Amniotic epithelial cell (primary cell): ENCODE measurements at regions not wholly inside any gene's neighbourhood (a gene's known extent, or its start where the extent isn't known, plus 50 kb on each side); places are given as distances from the start of the nearest gene placed in this dataset.

Source experiments
- DNase-seq: peaks from one replicate; pipeline ENCODE4 v3.0.0-alpha.2; 2010; ENCODE audit warnings: low read depth

DNA sequence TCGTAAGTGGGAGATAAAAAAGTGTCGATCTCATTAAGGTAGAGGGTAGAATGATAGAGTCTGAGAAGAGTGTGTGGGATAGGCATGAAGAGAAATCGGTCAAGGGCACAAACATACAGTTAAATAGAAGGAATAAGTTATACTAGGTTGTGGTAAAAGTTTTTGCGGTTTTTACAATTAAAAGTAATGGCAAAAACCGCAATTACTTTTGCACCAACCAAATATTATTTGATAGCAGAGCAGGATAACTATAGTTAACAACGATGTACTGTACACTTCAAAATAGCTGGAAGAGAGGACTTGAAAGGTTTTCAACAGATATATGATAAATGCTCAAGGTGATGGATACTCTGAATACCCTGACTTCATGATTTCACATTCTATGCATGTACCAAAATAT, 135.8 kb upstream of the CDH12 start:
- DNase-seq: no peak

DNA sequence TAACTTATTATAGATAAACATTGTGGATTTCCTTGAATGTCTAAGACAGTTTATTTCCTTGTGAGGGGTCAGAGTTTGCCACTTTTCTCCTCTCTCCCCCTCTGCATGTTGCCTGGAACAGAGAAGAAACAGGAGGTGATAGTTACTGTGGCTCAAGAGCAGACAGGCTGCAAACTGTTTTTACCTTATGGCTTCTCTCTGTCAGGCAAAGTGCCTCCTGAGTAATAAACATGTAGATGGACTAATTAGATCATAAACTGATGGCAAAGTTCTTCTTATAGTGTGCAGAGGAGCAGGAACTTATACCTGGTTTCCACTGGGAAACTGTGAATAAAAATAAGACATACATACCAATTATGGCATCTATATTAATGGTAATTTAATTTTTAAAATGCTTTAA, 133.1 kb upstream of the CDH12 start:
- DNase-seq: no peak

DNA sequence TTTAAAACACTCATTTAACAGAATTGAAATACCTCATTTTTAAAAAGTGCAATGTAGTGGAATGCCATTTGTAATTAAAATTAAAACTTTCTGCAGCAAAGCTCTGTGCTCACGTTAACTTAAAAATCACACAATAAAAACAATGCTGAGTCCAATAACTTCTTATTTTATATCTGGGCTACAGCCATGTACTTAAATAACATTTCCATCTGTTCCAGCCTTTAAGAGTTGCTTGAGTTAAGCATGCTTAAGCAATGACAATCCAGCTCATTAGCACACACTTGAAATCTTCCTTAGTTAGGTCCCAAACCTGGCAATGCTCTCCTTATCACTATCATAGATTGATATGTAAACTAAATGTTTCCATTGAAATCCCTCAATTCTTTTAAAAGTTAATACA, 132.3 kb upstream of the CDH12 start:
- no peak for DNase-seq

DNA sequence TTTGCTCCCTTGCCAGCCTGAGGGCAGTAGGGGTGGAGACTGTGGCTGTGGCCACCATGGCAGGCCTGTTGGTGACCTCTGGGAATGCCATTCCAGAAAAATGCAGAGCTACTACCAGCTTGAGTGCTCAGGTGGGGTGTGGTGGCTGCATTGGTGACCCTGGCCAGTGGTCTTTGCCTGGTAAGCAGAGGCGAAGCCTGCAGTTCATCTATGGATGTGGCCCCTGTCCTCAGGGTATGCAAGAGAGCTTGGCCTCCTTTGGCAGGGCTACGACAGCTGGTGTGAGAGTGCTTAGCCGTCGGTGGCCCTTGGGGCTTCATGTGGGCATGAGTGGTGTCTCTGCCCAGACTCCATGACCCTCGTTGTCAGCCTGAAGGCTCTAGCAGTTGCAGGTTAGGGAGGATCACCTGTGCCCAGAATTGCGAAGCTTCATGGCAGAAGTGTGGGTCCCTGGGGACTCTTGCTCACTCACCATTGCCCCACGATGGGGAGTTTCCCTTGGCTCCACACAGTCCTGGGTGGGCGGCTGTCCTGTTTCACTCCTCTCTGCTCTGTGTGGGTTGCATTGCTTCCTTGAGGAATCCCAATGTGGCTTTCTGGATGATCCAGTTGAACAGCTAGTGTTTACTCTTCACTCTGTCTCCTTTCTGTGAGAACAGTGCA, 117.9 kb upstream of the CDH12 start:
- DNase-seq: no peak

DNA sequence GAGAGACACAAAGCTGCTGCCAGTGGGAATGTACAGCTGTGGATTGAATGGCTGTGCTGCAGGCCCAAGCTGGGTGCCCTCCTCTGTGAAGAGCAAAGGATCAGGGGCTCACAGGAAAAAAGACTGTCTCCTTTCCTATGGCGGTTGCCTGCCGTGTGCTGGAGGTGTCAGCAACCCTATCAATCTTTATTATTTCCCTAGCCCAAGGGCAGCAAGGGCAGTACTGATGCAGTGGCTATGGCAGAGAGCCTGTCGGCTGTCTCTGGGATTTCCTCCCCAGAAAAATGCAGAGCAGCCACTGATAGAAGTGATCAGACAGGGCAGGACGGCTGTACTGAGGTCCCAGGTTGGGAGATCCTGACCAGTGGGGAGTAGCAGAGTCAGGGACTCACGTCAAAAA, 117.3 kb upstream of the CDH12 start:
- DNase-seq: no peak

DNA sequence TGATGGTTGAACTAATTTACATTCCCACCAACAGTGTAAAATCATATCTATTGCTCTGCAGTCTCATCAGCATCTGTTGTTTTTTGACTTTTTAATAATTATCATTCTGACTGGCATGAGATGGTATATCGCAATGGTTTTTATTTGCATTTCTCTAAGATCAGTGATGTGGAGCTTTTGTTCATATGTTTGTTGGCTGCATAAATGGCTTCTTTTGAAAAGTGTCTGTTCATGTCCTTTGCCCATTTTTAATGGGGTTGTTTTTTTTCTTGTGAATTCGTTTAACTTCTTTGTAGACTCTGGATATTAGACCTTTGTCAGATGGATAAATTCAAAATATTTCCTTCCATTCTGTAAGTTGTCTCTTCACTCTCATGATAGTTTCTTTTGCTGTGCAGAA, 115.2 kb upstream of the CDH12 start:
- no peak for DNase-seq

DNA sequence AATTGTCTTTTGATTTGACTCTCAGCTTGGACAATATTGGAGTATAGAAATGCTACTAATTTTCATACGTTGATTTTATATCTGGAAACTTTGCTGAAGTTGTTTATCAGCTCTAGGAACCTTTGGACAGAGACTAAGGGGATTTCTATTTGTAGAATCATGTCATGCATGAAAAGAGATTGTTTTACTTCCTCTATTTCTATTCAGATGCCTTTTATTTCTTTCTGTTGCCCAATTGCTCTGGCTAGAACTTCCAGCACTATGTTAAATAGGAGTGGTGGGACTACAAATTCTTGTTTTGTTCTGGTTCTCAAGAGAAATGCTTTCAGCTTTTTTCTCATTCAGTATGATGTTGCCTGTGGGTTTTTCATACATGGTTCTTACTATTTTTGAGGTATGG, 112.8 kb upstream of the CDH12 start:
- no peak for DNase-seq

DNA sequence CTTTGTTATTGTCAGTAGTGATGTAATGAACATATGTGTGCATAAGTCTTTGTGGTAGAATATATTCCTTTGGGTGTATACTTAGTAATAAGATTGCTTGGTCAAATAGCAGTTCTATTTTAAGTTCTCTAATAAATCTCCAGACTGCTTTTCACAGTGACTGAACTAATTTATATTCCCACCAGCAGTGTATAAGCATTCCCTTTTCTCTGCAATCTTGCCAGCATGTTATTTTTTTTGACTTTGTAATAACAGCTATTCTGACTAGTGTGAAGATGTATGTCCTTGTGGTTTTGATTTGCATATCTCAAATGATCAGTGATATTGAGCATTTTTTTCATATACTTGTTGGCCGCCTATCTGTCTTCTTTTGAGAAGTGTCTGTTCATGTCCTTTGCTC, 111.5 kb upstream of the CDH12 start:
- DNase-seq: no peak

DNA sequence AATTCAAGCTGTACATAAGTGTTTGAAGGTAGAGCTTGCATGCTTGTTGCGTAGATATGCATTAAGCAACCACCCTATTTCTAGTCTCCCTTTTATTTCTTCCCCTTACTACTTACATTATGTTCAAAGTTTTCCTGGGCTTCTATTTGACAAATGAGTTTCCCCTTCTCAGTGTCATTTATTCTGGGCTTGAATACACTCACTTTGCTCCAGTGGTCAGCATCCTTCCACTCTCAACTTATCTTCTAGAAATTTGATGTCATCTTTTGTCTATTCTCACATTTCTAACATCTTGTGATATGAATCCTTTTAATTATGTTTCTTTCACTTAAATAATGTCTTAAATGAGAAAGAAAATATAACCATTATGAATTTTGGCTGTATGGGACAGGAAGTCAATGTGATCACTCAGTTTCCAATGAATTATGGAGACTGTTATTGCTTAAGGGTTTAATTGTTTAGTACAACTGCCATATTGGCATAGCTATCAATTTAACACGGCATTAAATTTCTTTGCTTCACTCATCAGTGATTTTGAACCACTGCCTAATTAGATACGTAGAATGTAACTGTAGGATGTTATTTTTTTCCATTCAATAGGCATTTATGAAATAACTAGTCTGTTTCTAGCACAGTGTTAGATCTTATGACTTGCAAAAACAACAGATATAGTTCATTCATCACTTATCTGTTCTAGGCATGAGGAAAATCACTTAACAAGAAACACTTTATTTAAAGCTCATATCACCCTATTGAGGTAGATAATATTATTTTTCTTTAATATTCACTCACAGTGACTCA, 105.5 kb upstream of the CDH12 start:
- no peak for DNase-seq

DNA sequence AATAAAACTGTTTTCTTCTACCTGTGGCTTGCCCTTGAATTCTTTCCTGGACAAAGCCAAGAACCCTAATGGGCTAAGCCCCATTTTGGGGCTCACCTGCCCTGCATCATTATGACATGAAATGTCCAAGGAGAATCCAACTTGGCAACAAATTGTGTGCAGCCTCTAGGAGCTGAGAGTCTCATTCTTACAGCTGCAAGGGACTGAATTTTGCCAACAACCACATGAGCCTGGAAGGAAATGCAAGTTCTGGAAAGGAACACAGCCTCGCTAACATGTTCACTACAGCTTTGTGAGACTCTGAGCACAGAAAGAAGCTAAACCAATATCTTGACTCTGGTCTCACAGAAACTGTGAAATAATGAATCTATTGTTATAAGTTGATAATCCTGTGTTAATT, 94.8 kb upstream of the CDH12 start:
- DNase-seq: no peak

DNA sequence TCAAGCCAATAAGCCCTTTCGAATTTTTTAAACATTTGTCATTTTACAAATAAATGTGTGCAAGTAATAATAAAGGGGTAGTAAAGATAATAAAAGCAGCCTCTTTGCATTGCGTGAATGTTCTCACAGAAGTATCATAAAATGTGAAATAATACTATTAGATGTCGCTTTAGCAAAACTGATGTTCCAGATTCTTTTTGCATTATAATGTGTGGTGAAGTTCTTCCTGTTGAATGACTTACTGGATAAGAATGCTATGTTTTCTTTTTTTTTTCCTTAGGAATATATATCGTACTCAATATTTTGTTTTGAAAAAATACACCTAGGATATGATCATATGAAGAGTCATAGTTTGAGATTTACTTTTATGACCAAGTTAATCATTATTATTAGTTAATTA, 85.2 kb upstream of the CDH12 start:
- DNase-seq: no peak

DNA sequence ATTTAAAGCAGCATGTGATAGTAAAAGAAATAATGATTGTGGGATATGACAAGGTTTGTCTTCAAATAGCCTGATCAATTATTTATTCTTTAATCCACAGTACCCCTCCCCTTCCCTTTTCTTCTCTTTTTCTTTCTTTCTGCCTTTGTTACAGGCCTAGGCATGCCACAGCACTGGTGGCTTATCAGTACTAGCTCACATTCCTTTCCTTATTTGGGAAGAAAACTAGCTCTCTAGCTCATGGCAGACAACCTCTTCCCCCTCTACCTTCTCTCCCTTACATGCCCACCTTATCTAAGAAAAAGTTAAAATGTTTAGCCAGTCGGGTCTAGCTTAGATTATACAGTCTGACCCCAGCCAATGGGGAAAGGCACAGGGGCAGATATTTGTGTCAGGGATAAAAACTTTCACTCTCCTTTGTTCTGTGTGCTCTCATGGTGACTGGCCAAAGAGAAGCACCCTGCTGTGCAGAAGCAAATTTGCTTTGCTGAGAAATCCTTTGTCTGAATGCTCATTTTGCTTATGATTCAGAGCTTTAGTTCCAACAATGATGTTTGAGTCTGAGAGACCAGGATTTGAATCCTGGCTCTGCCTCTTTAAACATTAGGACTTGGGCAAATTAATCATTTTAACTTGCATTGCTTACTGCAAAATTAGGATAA, 75.8 kb upstream of the CDH12 start:
- no peak for DNase-seq

DNA sequence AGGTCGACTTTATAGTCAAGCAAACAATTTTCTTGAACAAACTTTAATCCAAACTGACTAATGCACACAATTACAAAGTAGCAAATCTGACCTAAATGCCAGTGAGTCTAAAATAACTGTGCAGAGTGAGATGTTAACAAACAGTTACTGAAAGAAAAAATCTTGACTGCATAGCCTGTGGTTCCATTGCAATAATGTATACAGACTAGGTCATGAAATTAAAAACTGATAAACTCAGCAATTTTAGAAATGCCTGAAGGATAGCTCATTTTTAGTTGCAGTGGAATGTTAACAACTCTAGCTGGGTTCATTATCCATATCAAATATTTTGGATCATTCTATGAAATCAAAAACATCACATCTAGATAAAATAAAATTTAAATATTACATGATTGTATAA, 73.4 kb upstream of the CDH12 start:
- DNase-seq: no peak

DNA sequence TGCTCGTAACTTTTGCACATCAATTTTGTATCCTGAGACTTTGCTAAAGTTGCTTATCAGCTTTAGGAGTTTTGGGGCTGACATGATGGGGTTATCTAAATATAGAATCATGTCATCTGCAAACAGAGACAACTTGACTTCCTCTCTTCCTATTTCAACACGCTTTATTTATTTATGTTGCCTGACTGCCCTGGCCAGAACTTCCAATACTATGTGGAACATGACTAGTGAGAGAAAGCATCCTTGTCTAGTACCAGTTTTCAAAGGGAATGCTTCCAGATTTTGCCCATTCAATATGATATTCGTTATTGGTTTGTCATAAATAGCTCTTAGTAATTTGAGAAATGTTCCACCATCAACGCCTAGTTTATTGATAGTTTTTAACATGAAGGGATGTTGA, 65.4 kb upstream of the CDH12 start:
- DNase-seq: no peak

DNA sequence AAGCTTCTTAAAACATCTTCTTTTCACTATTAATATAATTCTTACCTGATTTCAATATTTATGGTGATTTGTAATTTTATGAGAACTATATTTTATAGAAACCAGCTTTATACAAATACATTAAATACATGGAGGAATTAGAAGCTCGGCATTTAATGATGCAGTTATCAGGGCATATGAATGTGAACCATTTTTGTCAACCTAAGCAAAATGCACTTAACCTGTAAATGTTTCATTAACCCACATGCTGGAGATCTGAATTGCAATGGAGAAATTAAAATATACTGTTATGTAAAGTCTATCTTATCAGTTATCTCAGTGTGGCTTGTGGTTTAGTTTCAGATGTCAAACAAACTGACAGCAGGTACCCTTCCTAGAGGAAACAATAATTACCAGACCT, 63.2 kb upstream of the CDH12 start:
- no peak for DNase-seq

DNA sequence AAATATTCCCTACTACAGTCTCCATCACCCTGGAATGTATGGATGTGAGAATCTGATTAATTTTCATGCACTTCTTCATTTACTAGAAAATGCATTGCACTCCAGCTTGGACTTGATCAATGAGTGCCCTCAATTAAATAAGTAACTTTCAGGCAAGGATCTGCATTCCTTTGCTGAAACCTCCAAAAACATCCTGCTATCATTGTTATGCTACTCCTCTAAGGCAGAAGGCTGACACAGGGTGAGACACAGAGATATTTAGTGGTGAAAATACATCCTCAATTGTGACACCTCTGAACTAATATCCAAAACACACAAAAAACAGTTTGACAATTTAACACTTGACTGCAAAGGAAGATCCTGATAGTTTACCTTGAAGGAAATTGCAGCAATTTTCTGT, 57.9 kb upstream of the CDH12 start:
- no peak for DNase-seq

DNA sequence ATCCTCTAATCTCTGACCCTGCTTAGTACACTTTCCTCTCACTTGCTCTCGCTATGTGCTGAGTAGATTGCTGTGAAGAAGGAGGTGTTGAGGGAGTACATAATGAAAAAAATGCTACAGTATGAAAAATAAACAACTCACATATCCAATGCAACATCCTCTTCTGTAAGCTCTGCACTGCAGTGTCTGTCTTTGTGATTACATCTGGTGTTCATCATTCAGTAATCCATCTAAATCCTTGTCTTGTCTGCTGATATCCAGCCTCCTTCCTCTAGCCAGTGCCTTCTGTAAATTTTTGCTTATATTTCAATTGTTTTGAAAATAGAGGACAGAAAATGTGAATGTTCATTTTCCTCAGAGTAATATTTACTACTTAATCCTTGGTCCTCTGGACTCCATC, 57.4 kb upstream of the CDH12 start:
- no peak for DNase-seq

DNA sequence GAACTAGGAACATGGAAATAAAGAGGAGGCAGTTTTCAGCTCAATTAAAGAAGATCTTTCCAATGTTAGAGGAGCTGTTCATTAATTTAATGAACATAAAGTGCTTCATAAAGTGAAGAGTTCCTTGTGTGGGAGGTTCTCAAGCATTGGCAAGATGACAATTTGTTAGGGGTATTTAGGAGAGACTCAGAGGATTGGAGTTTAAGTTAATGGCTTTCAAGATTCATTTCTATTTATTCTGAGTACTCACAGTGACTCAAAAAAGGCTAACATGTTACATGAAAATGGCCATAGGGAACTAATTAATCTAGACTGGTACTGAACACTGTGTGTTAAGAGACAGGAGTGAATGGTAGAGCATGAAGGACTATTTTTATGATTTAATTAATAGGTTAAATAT, 55.4 kb upstream of the CDH12 start:
- no peak for DNase-seq

DNA sequence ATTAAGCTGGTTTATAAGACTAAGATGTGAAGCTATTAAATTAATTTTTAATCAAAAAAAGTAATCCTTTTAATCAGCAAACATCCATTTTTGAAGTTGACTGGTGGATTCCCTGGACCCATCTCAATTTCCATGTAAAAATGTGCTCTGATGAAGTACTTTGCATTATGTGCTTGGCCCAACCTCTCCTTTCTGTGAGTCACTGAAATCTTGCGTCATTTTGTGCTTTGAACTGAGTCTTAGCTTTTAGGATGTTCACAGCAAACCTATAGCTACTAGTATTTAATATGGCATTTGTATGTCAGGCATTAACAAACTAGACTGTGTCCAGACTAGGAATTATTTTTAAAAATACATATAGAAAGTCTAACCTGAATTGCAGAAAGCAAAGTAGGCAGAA, 55.0 kb upstream of the CDH12 start:
- peak; percentile 52 for DNase-seq
